Breast epithelium (tissue), 3 donors: ENCODE measurements at regions not wholly inside any gene's neighbourhood (a gene's known extent, or its start where the extent isn't known, plus 50 kb on each side); places are given as distances from the start of the nearest gene placed in this dataset.

Experiments
- POLR2A ChIP-seq: fragments of 450-650 bp; IDR thresholded peaks from one replicate; pipeline ENCODE4 v1.6.1; 2016; ENCODE audit warnings: antibody characterized with exemption, mild to moderate bottlenecking, moderate library complexity
- POLR2AphosphoS5 ChIP-seq, 3 donors: sonication (generic); formaldehyde crosslinking; IDR thresholded peaks; one replicate each; pipeline ENCODE4 v1.6.1; 2017; ENCODE audit warnings: antibody characterized with exemption in 3 of 3
- TF ChIP-seq, protein P1 (sequence below), 3 donors: fragments of 450-650 bp; IDR thresholded peaks; one replicate each; pipeline ENCODE4 v1.5.1; 2016 to 2017; ENCODE audit warnings: antibody characterized with exemption in 3 of 3, mild to moderate bottlenecking in 3 of 3, moderate library complexity in 3 of 3

DNA sequence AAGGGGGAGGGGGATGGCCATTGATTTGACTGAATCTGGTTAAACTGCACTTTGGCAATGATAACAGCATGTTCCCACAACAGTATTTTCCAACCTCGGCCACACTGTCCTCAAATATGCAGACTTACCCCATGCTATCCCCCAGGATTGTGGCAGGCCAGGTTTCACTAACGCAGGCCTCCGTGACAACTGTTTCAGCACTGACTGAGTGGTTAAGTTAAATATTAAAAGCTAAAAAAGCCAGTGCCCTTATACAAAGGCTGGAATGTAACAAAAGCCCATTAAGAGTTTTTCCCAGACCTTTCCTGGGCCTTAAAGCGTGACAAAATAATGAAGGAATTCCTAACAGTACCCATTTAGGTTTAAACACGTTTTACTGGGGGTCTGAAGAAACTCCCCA, 202.9 kb downstream of the USP25 start:
- TF ChIP-seq, protein P1, sequence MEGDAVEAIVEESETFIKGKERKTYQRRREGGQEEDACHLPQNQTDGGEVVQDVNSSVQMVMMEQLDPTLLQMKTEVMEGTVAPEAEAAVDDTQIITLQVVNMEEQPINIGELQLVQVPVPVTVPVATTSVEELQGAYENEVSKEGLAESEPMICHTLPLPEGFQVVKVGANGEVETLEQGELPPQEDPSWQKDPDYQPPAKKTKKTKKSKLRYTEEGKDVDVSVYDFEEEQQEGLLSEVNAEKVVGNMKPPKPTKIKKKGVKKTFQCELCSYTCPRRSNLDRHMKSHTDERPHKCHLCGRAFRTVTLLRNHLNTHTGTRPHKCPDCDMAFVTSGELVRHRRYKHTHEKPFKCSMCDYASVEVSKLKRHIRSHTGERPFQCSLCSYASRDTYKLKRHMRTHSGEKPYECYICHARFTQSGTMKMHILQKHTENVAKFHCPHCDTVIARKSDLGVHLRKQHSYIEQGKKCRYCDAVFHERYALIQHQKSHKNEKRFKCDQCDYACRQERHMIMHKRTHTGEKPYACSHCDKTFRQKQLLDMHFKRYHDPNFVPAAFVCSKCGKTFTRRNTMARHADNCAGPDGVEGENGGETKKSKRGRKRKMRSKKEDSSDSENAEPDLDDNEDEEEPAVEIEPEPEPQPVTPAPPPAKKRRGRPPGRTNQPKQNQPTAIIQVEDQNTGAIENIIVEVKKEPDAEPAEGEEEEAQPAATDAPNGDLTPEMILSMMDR (IDR thresholded peaks at IDR 0.05): no peak
- TF ChIP-seq POLR2AphosphoS5 (IDR thresholded peaks at IDR 0.05) (no peak), POLR2A (no peak)
